ENCODE measurements at regions not wholly inside any gene's neighbourhood (a gene's known extent, or its start where the extent isn't known, plus 50 kb on each side); places are given as distances from the start of the nearest gene placed in this dataset.
"Not testable (repeated sequence)": the region's sequence is repeated elsewhere in the genome, so short reads cannot be mapped to it uniquely, and the experiment has no call there.

GRCh38 chr9:73327149-73327548, 175.5 kb downstream of the ANXA1 start:
- DNase-seq (ENCODE audit: low read depth): peak; percentile 23
- TF ChIP-seq CTCF (IDR thresholded peaks at IDR 0.05; ENCODE audit: control insufficient read depth, extremely low read depth, insufficient read depth): no peak
- H3K4me3 ChIP-seq (ENCODE audit: low read depth, low read length): no peak overlapping the region

DNA sequence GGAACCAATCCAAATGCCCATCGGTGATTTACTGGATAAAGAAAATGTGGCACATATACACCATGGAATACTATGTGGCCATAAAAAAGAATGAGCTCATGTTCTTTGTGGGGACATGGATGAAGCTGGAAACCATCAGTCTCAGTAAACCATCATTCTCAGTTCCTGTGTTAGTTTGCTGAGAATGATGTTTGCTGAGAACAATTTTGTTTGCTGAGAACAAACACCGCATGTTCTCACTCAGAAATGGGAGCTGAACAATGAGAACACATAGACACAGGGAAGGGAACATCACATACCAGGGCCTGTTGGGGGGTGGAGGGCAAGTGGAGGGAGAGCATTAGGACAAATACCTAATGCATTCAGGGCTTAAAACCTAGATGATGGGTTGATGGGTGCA, 185.5 kb downstream of the ANXA1 start:
- H3K4me3 ChIP-seq (ENCODE audit: low read depth, low read length): not testable (repeated sequence)

GRCh38 chr9:73344060-73344459, 192.4 kb downstream of the ANXA1 start:
- no peak overlapping the region for H3K4me3 ChIP-seq (ENCODE audit: low read depth, low read length)
- no peak for TF ChIP-seq CTCF (IDR thresholded peaks at IDR 0.05; ENCODE audit: control insufficient read depth, extremely low read depth, insufficient read depth)
- DNase-seq (ENCODE audit: low read depth): no peak

More for the DNA sequence above, 185.5 kb downstream of the ANXA1 start:
- peak; percentile 52 for DNase-seq (ENCODE audit: low read depth)

DNA sequence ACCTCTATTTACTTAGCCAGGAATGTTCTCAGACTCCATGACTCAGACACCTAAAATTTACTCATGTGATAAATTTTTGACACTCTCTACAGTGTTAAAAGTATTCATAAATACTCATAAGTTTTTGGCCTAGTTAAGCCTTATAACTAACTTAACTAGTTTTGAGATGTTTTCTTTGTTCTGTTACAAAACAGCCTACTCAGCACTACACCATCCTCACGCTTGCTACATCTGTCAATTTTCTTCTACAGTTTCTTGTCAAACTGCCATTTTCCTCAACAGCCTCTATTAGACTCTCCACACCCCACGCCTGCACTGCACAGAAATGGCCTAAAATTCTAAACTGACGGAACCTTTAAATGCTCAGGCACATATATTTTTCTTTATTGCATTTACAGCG, 195.5 kb downstream of the ANXA1 start:
- TF ChIP-seq CTCF (IDR thresholded peaks at IDR 0.05; ENCODE audit: control insufficient read depth, extremely low read depth, insufficient read depth): no peak
- no peak overlapping the region for H3K4me3 ChIP-seq (ENCODE audit: low read depth, low read length)

GRCh38 chr9:73347720-73348119, 196.1 kb downstream of the ANXA1 start:
- no peak for TF ChIP-seq CTCF (IDR thresholded peaks at IDR 0.05; ENCODE audit: control insufficient read depth, extremely low read depth, insufficient read depth)
- no peak for DNase-seq (ENCODE audit: low read depth)
- no peak overlapping the region for H3K4me3 ChIP-seq (ENCODE audit: low read depth, low read length)

More for the DNA sequence above, 195.5 kb downstream of the ANXA1 start:
- no peak for DNase-seq (ENCODE audit: low read depth)

DNA sequence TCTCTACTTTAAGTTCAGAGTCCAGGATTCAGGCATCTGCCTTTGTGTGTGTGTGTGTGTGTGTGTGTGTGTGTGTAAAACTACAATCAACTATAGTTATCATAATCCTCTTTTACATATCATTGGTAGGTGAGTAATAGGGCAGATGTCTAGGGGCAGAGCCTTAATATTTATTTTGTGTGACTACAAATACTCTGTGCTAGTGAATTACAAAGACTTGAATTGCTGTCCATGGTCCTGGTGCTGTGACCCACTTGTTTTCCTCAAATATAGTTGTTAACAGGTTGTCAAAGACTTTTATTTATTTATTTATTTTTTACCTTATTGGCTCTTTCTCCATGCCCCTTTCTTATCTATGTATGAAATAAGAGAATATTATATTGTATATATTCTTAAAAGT, 196.8 kb downstream of the ANXA1 start:
- H3K4me3 ChIP-seq (ENCODE audit: low read depth, low read length): no peak overlapping the region
- no peak for TF ChIP-seq CTCF (IDR thresholded peaks at IDR 0.05; ENCODE audit: control insufficient read depth, extremely low read depth, insufficient read depth)
- peak; percentile 7 for DNase-seq (ENCODE audit: low read depth)

DNA sequence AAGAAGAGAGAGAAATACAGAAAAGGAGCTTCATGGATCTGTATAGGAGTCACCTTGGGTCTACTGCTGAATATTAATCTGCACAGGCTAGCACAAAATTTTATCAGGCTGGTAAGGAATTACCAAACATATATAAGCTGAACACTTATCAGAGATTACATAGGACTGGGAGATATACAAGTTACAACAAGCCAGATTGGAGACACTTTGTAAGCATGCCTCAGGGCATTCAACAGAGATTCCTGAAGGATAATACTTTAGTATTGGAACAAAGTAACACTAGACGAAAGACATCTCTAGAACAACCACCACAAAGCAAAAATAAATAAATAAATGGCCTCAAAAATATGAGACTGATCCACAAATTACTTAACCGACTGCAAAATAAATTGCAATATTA, 197.8 kb downstream of the ANXA1 start:
- no peak for TF ChIP-seq CTCF (IDR thresholded peaks at IDR 0.05; ENCODE audit: control insufficient read depth, extremely low read depth, insufficient read depth)

More for the DNA sequence above, 197.8 kb downstream of the ANXA1 start:
- DNase-seq (ENCODE audit: low read depth): no peak
- H3K4me3 ChIP-seq (ENCODE audit: low read depth, low read length): no peak overlapping the region

All from LNCaP clone FGC (cell line).